ENCODE measurements at regions not wholly inside any gene's neighbourhood (a gene's known extent, or its start where the extent isn't known, plus 50 kb on each side); places are given as distances from the start of the nearest gene placed in this dataset.

GRCh38 chr3:161571951-161572350 is 75.3 kb downstream of the OTOL1 start:
- DNase-seq (ENCODE audit: low spot score), result no peak
- Mint-ChIP-seq H3K4me1 (ENCODE audit: unreplicated experiment) (no peaks in the 10 kb centered on the region), H3K27ac (ENCODE audit: unreplicated experiment) (no peak overlapping the region), H3K4me3 (ENCODE audit: unreplicated experiment) (no peak overlapping the region), H3K27me3 (ENCODE audit: unreplicated experiment) (no peaks in the 10 kb centered on the region), H3K9me3 (ENCODE audit: unreplicated experiment) (no peaks in the 10 kb centered on the region), H3K36me3 (ENCODE audit: low read depth, unreplicated experiment) (no peaks in the 10 kb centered on the region)
- no peak for TF ChIP-seq CTCF (IDR thresholded peaks at IDR 0.05; ENCODE audit: unreplicated experiment)

GRCh38 chr3:161573136-161573535 is 76.5 kb downstream of the OTOL1 start:
- no peaks in the 10 kb centered on the region for H3K27me3 Mint-ChIP-seq (ENCODE audit: unreplicated experiment)
- no peaks in the 10 kb centered on the region for H3K36me3 Mint-ChIP-seq (ENCODE audit: low read depth, unreplicated experiment)
- no peak for DNase-seq (ENCODE audit: low spot score)
- H3K9me3 Mint-ChIP-seq (ENCODE audit: unreplicated experiment), result no peaks in the 10 kb centered on the region
- no peaks in the 10 kb centered on the region for H3K4me1 Mint-ChIP-seq (ENCODE audit: unreplicated experiment)
- no peak overlapping the region for H3K4me3 Mint-ChIP-seq (ENCODE audit: unreplicated experiment)
- no peak for TF ChIP-seq CTCF (IDR thresholded peaks at IDR 0.05; ENCODE audit: unreplicated experiment)
- no peak overlapping the region for H3K27ac Mint-ChIP-seq (ENCODE audit: unreplicated experiment)

- no peak overlapping the region for H3K4me3 Mint-ChIP-seq (ENCODE audit: unreplicated experiment)
- H3K27me3 Mint-ChIP-seq (ENCODE audit: unreplicated experiment), result no peaks in the 10 kb centered on the region
- H3K27ac Mint-ChIP-seq (ENCODE audit: unreplicated experiment), result no peak overlapping the region
- no peaks in the 10 kb centered on the region for H3K9me3 Mint-ChIP-seq (ENCODE audit: unreplicated experiment)
- DNase-seq (ENCODE audit: low spot score), result no peak
- TF ChIP-seq CTCF (IDR thresholded peaks at IDR 0.05; ENCODE audit: unreplicated experiment), result no peak
- H3K4me1 Mint-ChIP-seq (ENCODE audit: unreplicated experiment), result no peaks in the 10 kb centered on the region
- no peaks in the 10 kb centered on the region for H3K36me3 Mint-ChIP-seq (ENCODE audit: low read depth, unreplicated experiment)
Measured at GRCh38 chr3:161575901-161576300, 79.3 kb downstream of the OTOL1 start.

GRCh38 chr3:161576311-161576710 is 79.7 kb downstream of the OTOL1 start:
- TF ChIP-seq CTCF (IDR thresholded peaks at IDR 0.05; ENCODE audit: unreplicated experiment), result no peak
- Mint-ChIP-seq H3K4me3 (ENCODE audit: unreplicated experiment) (no peak overlapping the region), H3K27me3 (ENCODE audit: unreplicated experiment) (no peaks in the 10 kb centered on the region), H3K4me1 (ENCODE audit: unreplicated experiment) (no peaks in the 10 kb centered on the region), H3K27ac (ENCODE audit: unreplicated experiment) (no peak overlapping the region), H3K9me3 (ENCODE audit: unreplicated experiment) (no peaks in the 10 kb centered on the region), H3K36me3 (ENCODE audit: low read depth, unreplicated experiment) (no peaks in the 10 kb centered on the region)
- no peak for DNase-seq (ENCODE audit: low spot score)

- H3K4me1 Mint-ChIP-seq (ENCODE audit: unreplicated experiment), result no peaks in the 10 kb centered on the region
- no peaks in the 10 kb centered on the region for H3K9me3 Mint-ChIP-seq (ENCODE audit: unreplicated experiment)
- no peak overlapping the region for H3K4me3 Mint-ChIP-seq (ENCODE audit: unreplicated experiment)
- no peak for DNase-seq (ENCODE audit: low spot score)
- H3K27me3 Mint-ChIP-seq (ENCODE audit: unreplicated experiment), result no peaks in the 10 kb centered on the region
- H3K27ac Mint-ChIP-seq (ENCODE audit: unreplicated experiment), result no peak overlapping the region
- no peaks in the 10 kb centered on the region for H3K36me3 Mint-ChIP-seq (ENCODE audit: low read depth, unreplicated experiment)
- no peak for TF ChIP-seq CTCF (IDR thresholded peaks at IDR 0.05; ENCODE audit: unreplicated experiment)
Measured at GRCh38 chr3:161576714-161577510, 80.3 kb downstream of the OTOL1 start.
